DMS114 treated with DMSO at 0.1 percent for 48 hours (cell line): ENCODE measurements at regions not wholly inside any gene's neighbourhood (a gene's known extent, or its start where the extent isn't known, plus 50 kb on each side); places are given as distances from the start of the nearest gene placed in this dataset.
"Not testable (repeated sequence)": the region's sequence is repeated elsewhere in the genome, so short reads cannot be mapped to it uniquely, and the experiment has no call there.

ENCODE experiments used
- DNase-seq: peaks from one replicate; lab custom pipeline; 2025; ENCODE audit not compliant: unreplicated experiment; lab: John Stamatoyannopoulos, UW

DNA sequence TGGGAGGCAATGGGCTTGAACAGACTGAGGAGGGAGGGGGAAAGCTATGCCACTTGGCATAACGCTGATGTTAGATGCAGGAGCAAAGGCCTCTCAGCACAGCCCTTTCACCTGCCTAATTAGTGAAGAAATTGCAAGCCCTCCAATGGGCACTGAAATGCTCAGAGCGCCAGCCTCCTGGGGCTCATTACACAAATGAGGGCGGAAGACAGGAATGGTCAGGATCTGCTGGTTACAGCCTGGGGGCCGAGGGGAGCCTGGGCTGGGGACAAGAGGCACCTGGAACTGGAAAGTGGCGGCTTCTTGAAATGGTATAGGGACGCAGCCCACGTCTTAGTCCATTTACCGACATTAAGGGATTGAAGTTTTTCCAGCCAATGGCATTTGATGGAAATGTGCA is 50.2 kb upstream of the PLET1 start:
- DNase-seq: no peak

DNA sequence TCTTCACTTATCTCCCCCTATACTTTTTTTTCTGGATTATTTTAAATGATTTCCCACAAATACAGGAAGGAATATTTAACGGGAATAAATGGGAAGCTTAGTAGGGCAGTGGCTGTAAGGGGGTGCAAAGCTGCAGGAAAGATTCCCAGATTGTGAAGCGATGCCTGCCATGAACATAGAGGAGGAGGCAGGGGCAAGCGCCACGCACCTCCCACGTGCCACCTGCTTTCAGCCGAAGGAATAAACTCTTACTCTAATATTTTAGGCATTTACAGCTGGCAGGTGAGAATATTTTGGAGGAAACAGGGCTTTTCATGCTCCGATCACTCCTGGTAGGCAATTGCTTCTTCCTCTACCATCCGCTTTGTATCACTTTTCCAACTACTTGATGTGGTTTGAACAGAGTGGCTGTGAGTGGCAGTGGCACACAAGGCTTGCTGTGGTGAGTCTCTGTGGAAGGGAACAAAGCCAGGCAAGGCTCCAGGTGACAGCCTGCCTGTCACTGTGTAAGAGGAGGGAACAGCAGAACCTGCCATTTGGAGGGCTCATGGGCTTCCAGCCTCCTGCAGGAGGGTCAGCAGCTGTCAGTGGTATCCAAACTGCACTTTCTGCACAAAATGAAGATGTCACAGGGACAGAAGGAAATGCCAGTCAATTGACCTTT is 54.5 kb upstream of the PLET1 start:
- DNase-seq: no peak

DNA sequence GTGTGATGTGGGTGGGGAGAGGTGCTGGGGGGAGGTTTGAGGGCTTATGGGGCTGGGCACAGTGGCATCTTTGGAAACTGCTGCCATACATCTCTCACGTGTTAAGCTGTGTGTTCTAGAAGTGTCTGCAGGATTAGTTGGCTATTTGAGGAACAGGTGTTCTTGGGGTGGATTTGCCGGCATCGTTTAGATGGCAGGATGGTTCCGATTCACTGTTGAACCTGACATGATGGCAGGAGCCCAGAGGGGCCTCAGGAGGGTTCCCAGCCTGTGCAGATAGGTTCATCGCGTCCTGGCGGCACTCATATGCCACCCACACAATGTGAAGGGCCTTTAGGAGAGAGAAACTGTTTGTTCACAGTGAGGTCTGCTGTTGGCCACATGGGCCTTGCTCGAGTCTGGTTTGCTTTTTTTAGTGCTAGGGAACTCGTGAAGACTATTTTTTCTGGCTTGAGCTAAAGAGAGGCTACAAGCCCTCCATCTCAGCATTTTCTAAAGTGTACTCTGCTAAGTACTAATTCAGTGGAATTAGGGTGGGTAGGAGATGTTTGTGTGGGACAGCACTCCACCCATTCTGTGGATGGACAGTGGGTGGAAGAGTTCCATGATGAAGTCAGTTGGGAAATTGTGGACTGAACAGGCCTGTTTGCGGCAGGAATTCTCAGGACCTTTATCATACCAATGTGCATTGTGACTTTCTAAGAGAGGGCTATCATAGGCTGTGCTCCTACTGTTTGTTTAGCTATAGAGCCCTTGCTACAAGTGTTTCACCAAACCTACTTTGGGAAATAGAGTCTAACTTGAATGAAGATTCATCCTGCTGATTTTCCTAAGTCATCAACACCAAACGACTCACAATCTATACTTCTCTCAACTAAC is 55.4 kb upstream of the PLET1 start:
- no peak for DNase-seq

DNA sequence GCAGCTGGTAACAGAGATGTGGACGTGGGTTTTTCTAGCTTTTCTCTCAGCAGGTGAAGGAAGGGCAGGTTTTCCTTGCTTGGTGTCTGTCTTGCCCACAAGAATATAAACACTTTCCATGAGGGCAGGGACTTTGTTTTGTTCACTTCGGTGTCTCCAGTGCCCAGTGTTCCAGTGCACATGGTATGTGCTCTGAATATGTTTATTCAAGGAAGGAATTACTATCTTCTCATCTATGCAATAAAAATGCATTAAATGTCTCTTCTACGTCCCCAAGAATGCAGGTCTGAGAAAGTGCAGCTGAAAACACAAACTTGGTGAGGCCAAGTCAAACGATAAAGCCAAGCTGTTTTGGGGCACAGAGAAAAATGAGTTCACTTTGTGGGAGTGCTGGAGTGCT is 56.3 kb upstream of the PLET1 start:
- no peak for DNase-seq

DNA sequence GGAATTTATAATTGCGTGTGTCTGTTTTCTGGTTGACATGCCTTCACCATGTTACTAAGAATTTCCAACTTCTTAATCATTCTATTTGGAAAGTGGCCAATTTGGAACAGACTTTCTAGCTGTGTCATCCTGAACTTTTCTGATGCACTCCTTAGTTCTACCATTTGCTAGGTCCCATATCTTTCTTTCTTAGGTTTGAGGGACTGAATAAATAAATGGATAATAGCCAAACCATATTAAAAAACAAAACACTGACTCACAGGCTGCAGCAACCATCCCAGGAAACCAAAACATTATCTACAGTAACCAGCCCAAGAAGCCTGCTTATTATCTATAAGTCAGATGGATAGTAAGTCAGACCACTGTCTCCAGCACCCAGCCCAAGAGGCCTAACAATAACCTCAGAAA is 57.5 kb upstream of the PLET1 start:
- DNase-seq: no peak

DNA sequence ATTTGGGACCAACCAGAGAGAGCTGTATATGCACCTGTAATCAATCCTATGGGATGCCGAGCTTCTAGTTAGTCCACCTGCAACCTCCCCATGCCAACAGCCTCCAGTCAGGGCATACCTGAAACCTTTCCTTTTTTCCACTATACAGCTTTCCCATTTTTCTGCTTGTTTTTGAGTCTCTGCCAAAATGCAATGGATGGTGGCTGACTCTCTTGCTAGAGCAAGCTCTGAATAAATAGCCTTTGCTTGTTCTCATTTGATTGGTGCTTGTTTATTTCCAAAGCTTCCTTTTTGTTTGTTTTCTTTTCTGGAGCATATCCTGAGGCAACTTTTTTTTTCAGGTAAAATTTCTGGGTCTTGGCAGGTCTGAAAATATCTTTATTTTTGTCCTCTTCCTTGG is 58.0 kb upstream of the PLET1 start:
- DNase-seq: no peak

DNA sequence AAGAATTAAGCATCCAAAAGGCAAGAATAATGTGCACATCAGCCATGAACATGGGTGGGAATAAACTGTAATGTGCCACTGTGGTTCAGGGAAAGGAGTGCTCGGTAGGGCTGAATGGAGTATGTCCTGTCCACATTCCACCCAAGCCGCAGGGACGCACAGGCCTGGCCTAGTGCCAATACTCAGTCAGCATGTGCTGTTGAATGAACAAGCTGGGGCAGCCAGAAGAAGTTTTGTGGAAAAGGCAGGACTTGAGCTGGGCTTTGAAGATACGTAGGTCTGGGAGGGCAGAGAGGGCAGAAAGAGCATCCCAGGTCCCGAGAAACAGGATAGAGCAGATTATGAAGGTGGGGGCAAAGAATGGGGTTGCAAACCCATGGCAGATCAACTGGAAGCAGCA is 60.0 kb upstream of the PLET1 start:
- no peak for DNase-seq

DNA sequence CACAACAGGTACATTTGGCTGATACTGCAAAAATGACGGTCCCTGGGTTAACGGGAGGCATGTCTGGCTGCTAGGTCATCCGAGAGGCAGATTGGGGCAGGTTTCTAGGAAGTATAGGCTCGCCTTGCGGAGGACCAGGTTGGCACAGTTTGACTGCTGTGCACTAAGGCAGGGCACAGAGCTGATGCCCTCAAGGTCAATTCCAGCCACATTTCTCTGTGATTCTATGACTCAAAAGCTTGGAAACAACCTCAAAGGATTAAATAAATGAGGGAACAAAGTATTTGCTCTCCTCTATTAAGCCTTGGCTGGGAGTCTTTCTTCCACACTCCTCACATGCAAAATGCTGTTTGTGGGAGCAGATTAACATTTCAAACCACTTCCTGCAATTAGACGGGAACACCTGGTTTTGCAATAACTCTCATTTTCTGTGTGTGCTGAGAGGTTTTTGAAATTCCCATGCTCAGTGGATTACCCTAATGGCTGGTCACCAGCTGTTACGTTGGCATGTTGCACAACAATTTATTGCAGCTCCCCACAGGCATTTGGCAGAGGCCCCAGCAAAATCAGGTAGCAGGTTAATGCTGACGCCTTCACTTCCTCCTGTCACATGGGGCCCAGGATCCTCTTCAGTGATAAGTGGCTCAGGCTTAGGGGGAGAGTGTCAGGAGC is 61.0 kb upstream of the PLET1 start:
- DNase-seq: no peak

DNA sequence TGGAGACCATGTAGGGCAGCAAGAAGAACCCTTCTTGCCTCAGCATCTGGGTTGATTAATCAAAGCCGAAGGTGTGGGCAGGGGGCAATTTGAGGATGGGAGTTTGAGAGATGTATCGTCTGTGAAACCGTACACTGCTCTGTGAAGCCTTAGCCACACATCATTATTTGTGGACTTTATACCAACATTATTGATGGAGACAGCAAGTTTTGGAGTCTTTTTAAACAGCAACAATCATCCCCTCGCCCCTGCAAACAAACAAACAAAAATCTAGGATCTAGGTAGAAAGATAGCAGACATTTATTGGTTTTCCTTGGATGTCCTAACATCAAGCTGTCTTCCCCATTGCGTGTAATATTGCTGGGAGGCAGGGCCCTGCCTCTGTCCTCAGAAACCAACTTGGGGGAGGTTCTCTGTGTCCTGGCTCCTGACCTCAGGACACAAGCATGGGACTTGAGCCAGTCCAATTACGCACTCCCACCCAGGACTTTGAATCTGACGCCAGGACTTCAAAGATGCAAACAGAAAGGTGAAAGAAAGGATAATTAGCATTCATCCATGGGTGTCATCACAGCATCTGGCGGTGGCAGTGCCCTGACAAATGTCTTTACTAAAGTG is 61.6 kb upstream of the PLET1 start:
- no peak for DNase-seq

DNA sequence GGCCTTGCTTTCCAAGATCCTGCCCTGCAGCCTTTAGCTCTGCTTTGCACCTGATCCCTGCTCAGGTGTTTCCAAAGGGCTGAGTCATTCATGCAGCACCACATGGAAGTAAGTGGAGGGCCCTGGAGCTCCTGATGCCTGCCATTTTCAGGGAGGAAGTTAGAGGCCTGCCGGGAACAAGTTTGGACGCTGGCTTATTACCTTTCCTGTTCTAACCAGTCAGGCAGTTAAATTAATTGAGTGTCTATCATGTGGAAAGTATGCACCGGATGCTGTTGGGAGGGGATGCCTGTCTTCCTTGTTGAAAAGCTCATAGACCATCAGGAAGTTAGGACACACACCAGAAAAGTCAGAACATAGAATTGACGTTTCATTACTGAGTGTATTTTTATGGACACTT is 73.7 kb upstream of the PLET1 start:
- DNase-seq: no peak

DNA sequence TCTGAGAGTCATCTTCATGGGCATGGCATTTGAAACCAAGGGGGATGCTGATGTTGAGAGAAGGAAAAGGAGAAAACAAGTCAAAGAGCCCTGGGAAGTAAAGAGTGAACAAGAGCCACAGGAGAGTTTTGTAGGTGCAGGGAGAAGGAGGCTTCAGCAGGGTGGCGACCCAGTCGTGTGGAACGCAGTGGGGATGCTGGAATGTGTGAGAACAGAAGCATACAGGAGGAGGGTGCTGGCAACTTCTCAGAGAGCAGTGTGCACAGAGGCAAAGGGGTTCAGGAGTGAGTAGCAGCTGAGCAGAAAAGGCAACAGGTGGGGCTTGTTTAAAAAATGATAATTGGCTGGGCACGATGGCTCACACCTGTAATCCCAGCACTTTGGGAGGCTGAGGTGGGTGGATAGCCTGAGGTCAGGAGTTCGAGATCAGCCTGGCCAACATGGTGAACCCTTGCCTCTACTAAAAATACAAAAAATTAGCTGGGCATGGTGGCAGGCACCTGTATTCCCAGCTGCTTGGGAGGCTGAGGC is 75.8 kb upstream of the PLET1 start:
- no peak for DNase-seq

DNA sequence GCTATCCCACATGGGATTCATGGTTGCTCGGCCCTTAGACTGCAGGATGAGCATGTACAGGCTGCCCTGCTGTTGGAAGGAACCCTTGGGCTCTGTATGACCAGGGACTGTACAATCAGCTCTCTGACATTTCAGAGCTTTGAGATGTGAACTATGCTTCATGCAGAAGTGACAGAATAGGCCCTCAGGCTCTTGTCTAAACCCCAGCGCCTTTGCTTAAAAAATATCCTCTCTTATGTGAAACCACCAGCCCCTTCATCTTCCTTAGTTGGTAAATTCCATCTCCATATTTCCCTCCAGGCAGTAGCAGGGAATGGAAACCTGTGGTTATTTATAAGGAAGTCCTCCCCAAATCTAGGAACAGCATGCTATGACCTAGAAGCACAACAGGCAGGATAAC is 78.9 kb upstream of the PLET1 start:
- no peak for DNase-seq

DNA sequence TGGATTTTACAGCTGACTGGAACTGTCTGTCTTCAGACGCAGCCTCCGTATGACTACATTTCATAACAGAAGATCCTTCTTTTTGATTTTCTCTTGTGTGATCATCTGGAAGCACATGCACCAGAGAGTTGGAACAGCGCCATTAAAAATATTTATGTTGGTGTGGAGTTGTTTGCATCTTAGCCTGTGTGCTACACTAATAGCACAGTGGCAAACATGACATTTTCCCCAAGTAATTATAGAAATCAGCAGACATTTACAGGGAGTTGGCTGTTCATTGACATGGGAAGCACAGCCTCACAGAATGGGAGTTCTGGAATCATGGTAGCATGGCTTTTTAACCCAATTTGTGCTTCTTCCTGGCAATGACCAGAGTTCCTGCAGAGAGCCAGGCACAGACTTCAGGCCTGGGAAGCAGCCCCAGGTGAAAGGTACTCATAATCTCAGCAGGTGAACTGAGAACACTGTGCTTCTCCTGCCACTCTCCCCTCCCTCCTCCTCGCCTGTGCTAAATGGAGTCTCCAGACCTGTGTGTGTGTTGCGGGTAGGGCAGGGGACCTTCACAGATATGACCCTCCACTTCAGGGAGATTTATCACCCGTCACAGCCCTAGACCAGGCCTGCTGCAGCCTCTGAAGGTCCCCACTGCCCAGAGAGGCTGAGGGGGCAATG is 82.8 kb upstream of the PLET1 start:
- DNase-seq: no peak

DNA sequence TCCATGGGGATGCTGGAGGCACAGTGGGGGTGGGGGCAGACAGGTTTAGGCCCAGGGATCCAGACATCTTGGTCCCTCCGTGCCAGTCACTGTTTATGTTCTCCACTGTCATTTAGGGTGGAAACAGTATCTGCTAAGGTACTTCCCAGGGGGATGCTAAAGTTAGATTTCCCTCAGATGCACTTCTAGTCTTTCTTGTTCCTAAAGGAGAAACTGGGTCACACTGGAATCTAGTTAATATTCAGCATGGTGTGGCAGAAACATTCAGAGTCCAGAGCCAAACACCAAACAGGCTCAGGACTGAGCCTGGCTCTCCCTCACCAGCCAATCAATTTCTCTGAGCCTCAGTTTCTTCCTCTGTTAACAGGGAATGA is 83.4 kb upstream of the PLET1 start:
- no peak for DNase-seq

DNA sequence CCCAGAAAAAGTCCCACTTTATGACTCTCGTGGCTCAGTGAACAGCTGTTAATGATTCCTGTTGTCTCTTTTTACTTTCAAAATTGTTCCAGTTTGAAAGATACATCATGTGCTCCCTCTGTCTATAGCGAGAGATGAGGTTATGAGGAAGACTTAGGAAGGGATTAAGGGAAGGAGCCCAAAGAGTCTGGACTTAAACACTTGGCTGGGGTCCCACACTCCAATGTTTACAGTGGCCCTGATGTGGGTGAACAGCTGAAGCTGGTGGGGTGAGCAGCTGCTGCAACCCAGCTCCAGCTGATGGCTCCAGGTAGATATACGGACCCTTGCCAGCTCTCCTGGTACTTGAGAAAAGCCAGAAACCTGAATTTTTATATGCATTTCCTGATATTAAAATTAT is 84.5 kb upstream of the PLET1 start:
- no peak for DNase-seq

DNA sequence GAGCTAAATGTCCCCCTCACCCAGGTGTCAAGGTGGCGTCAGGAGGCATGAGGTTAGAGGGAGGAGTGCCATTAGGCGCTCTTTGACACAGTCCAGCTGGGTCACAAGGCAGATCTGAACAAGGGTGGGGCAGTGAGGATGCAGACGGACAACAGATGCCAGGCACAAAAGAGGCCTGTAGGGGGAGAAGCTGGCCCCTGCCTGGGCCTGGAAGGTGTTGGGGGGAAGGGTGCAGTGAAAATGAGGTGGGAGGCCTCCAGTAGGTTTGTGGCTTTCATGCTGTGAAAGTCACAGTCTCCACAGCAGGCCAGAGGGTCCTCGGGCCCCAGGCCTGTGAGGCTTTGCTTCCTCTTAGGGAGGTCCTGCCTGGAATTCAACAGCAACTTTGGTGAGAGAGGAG is 85.0 kb upstream of the PLET1 start:
- no peak for DNase-seq

DNA sequence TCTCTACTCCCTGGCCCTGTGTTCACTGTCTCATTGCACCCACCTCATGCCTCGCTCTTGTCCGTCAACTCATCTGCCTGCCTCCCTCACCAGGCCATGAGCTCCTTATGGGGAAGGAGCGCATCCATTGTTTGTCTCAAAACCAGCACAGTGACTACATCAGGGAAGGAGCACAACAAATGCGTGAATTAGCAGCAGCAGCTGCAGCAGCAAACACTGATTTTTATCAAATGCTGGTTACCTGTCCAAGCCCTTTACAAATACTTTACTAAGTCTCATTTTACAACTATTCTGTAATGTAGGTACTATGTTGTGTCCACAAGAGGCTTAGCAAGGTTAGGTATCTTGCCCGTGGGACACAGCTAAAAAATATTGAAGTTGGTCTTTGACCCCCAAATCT is 85.9 kb upstream of the PLET1 start:
- DNase-seq: no peak

DNA sequence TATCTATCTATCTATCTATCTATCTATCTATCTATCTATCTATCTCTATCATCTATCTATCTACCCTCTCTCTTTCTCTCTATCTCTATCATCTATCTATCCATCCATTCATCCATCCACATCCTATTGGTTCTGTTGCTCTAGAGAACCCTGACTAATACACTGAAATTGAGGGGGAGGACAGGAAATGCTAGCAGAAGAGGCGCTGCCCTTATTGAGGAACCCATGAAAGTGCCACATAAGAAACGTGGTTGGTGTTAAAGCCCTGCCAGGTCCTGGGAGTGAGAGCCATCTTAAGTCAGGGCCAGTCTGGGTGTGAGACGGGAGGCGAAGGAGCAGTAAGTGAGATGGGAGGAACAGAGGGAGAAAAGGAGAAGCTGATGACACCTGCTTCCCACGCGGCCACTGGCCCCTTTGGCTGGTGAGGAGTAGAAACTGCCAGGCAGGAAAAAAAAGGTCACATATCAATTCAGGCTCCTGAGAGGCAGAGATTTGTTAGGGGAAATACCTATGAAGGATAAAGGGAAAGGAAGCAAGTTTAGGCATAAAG is 87.9 kb upstream of the PLET1 start:
- no peak for DNase-seq

DNA sequence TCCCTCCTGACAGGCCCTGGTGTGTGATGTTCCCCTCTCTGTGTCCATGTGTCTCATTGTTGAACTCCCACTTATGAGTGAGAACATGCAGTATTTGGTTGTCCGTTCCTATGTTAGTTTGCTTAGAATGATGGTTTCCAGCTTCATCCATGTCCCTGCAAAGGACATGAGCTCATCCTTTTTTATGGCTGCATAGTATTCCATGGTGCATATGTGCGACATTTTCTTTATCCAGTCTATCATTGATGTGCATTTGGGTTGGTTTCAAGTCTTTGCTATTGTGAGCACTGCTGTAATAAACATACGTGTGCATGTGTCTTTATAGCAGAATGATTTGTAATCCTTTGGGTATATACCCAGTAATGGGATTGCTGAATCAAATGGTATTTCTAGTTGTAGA is 90.8 kb upstream of the PLET1 start:
- DNase-seq: not testable (repeated sequence)

DNA sequence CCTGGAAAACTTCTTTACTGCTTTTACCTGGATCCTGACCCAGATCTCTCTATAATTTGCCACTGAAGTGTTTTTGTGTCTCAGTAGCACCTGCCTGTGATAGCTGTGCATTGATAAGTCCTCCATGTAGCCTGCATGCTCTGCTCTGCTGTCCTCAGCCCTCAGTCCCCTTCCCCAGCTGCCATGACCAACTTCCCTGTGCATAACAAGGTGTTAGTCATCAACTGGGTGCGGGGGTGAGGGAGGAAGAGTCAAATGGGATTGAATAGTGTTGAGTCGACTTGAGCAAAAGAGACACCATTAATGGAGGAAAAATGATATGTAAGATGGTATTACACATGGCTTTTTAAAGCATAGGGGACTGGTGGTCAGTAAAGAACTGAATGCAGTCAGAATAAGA is 92.2 kb upstream of the PLET1 start:
- no peak for DNase-seq

DNA sequence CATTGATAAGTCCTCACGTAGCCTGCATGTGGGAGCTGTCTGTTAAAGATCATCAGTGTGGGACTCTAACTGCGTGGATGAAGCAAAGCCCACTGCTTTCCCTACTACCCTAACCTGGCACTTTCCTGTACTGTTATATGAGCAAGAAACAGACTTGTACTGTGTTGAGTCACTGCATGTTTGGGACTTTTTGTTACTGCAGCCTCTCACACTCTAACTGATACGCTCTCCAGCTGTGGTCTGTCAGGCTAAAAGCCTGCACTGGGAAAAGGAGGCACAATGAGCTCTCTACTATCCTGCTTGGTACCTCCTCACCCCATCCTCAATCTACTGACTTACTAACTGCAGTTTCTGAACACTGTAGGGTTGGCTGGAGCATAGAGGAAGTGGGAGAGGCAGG is 93.7 kb upstream of the PLET1 start:
- DNase-seq: no peak
